NCI-H82 (cell line): ENCODE measurements at regions not wholly inside any gene's neighbourhood (a gene's known extent, or its start where the extent isn't known, plus 50 kb on each side); places are given as distances from the start of the nearest gene placed in this dataset.

Experiments used
- DNase-seq: peaks from one replicate; lab custom pipeline; 2025; lab: John Stamatoyannopoulos, UW

- no peak for DNase-seq
Measured at GRCh38 chr12:126512916-126513913, 1448.0 kb downstream of the AACS start.

- no peak for DNase-seq
Measured at GRCh38 chr12:126518596-126519200, 1453.5 kb downstream of the AACS start.

GRCh38 chr12:126519833-126520232 is 1454.6 kb downstream of the AACS start:
- DNase-seq: no peak

- no peak for DNase-seq
Measured at GRCh38 chr12:126523891-126524290, 1458.7 kb downstream of the AACS start.

- DNase-seq: no peak
Measured at GRCh38 chr12:126534495-126534894, 1469.3 kb downstream of the AACS start.

GRCh38 chr12:126534942-126535341 is 1469.7 kb downstream of the AACS start:
- DNase-seq: no peak

- no peak for DNase-seq
Measured at GRCh38 chr12:126535971-126536370, 1470.7 kb downstream of the AACS start.

GRCh38 chr12:126537961-126538530 is 1472.8 kb downstream of the AACS start:
- no peak for DNase-seq

GRCh38 chr12:126538888-126539287 is 1473.7 kb downstream of the AACS start:
- DNase-seq: no peak

GRCh38 chr12:126545411-126545810 is 1480.2 kb downstream of the AACS start:
- no peak for DNase-seq

- no peak for DNase-seq
Measured at GRCh38 chr12:126547905-126548304, 1482.7 kb downstream of the AACS start.

- no peak for DNase-seq
Measured at GRCh38 chr12:126551869-126552268, 1486.6 kb downstream of the AACS start.

GRCh38 chr12:126554625-126555024 is 1489.4 kb downstream of the AACS start:
- DNase-seq: no peak

- DNase-seq: no peak
Measured at GRCh38 chr12:126557659-126558058, 1492.4 kb downstream of the AACS start.

GRCh38 chr12:126558219-126558618 is 1493.0 kb downstream of the AACS start:
- DNase-seq: no peak

GRCh38 chr12:126558810-126559209 is 1493.6 kb downstream of the AACS start:
- DNase-seq: no peak

GRCh38 chr12:126567016-126567415 is 1501.8 kb downstream of the AACS start:
- no peak for DNase-seq

- no peak for DNase-seq
Measured at GRCh38 chr12:126569706-126570105, 1504.5 kb downstream of the AACS start.

GRCh38 chr12:126570566-126570965 is 1505.3 kb downstream of the AACS start:
- DNase-seq: no peak

- no peak for DNase-seq
Measured at GRCh38 chr12:126572170-126572569, 1506.9 kb downstream of the AACS start.

GRCh38 chr12:126581655-126582054 is 1516.4 kb downstream of the AACS start:
- no peak for DNase-seq

GRCh38 chr12:126582231-126582630 is 1517.0 kb downstream of the AACS start:
- no peak for DNase-seq
